ENCODE measurements at regions not wholly inside any gene's neighbourhood (a gene's known extent, or its start where the extent isn't known, plus 50 kb on each side); places are given as distances from the start of the nearest gene placed in this dataset.

DNA sequence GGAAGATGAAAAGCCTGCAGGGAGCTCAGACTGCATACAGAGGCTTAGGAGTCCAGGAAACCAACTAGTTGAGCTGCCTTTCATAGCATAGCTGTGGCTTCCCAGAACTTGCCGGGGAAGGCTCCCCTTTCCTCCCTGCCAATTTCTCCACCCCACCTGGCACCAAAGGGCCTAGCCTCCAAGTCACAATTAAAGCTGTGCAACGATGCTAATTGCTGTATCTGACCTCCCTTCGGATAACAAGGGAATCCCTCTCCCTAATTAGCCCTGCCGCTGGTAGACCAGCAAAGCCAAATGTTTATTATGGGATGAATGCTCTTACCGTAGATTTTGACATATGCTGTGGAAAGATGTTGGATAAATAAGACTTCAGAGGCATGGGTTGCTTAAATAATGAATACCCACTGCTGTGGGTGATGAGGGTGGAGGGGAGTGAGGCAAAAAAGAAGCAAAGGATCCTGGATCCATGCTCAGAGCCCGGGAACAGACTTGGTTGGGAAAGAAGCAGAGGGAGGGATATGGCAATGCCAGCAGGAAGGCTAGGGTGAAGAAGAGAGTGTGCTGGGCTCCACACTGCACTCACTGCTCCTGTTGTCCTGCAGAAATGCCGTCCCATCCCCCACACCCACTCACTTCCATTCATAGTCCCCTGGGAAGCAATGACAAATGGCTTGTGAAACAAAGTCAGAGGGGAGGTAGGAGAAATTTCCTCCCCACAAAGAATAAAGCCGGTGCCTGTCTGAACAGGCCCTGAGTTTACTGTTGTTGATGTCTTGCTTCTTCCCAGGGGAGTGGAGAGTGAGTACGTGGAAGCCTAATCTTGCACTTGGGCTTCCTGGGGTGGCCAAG, 608.1 kb upstream of the CADM1 start:
- TF ChIP-seq, protein P1, sequence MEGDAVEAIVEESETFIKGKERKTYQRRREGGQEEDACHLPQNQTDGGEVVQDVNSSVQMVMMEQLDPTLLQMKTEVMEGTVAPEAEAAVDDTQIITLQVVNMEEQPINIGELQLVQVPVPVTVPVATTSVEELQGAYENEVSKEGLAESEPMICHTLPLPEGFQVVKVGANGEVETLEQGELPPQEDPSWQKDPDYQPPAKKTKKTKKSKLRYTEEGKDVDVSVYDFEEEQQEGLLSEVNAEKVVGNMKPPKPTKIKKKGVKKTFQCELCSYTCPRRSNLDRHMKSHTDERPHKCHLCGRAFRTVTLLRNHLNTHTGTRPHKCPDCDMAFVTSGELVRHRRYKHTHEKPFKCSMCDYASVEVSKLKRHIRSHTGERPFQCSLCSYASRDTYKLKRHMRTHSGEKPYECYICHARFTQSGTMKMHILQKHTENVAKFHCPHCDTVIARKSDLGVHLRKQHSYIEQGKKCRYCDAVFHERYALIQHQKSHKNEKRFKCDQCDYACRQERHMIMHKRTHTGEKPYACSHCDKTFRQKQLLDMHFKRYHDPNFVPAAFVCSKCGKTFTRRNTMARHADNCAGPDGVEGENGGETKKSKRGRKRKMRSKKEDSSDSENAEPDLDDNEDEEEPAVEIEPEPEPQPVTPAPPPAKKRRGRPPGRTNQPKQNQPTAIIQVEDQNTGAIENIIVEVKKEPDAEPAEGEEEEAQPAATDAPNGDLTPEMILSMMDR (IDR thresholded peaks at IDR 0.05) = no peak
- no peak for TF ChIP-seq SIN3A (IDR thresholded peaks at IDR 0.05; ENCODE audit: borderline replicate concordance, insufficient read depth, low read depth, low read length)
- no peak for TF ChIP-seq POLR2AphosphoS5 (IDR thresholded peaks at IDR 0.05; ENCODE audit: low read depth, low read length)
- no peak for TF ChIP-seq TCF7L2 (IDR thresholded peaks at IDR 0.05; ENCODE audit: low read depth, low read length)
- TF ChIP-seq, protein P2, sequence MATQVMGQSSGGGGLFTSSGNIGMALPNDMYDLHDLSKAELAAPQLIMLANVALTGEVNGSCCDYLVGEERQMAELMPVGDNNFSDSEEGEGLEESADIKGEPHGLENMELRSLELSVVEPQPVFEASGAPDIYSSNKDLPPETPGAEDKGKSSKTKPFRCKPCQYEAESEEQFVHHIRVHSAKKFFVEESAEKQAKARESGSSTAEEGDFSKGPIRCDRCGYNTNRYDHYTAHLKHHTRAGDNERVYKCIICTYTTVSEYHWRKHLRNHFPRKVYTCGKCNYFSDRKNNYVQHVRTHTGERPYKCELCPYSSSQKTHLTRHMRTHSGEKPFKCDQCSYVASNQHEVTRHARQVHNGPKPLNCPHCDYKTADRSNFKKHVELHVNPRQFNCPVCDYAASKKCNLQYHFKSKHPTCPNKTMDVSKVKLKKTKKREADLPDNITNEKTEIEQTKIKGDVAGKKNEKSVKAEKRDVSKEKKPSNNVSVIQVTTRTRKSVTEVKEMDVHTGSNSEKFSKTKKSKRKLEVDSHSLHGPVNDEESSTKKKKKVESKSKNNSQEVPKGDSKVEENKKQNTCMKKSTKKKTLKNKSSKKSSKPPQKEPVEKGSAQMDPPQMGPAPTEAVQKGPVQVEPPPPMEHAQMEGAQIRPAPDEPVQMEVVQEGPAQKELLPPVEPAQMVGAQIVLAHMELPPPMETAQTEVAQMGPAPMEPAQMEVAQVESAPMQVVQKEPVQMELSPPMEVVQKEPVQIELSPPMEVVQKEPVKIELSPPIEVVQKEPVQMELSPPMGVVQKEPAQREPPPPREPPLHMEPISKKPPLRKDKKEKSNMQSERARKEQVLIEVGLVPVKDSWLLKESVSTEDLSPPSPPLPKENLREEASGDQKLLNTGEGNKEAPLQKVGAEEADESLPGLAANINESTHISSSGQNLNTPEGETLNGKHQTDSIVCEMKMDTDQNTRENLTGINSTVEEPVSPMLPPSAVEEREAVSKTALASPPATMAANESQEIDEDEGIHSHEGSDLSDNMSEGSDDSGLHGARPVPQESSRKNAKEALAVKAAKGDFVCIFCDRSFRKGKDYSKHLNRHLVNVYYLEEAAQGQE (IDR thresholded peaks at IDR 0.05; ENCODE audit: insufficient read depth in 1 of 2, low read depth in 2 of 2, low read length in 1 of 2) = no peak
- DNase-seq (ENCODE audit: low read depth, low spot score) (no peak), ATAC-seq (no peak)
- H3K4me3 ChIP-seq (ENCODE audit: low read depth in 2 of 2, low read length in 2 of 2) = no peak overlapping the region
- no peaks in the 10 kb centered on the region for H3K36me3 ChIP-seq (ENCODE audit: control insufficient read depth, insufficient read depth, low read length)
- CTCF ChIA-PET = no interaction called here
- H3K4me1 ChIP-seq (ENCODE audit: control insufficient read depth, insufficient read depth, low read length) = no peaks in the 10 kb centered on the region
- no peak overlapping the region for H3K27ac ChIP-seq (ENCODE audit: low read length)
- peaks cover 2% of the 10 kb centered on the region; the same call in 1 of the 2 replicates for H3K27me3 ChIP-seq (ENCODE audit: control insufficient read depth, insufficient read depth, low read length)
- intact Hi-C loops (cut with micrococcal nuclease; ENCODE audit: unreplicated experiment) = no loop called here
- POLR2A ChIA-PET = no interaction called here
- no TSS peak for BruUV-seq (replicated peaks)
- in situ Hi-C loops (cut with HindIII; ENCODE audit: low pct_unique_long_range_greater_than_20kb, low sequenced_read_pairs) = no loop called here
- no peaks in the 10 kb centered on the region; the same call in 1 of the 2 replicates for H3K9me3 ChIP-seq (ENCODE audit: control insufficient read depth, insufficient read depth, low read depth, low read length)

DNA sequence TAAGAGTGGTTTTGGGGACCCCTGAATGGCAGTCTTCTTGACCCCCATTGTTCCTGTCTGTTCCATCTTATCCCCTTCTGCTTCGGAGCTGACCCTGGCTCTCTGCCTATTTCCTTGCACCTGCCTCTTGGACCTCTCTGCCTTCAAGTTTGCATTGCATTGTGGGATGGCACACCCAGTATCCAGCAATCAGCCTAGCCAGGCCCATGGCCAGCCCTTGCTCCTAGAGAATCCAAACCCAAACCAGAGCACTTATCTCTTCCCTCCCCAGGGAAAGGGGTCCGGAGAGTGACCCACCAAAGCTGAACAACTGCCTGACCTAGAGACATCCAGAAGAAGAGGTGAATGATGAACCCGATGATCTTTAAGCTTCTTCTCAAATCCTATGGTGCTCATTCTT, 607.3 kb upstream of the CADM1 start:
- H3K36me3 ChIP-seq (ENCODE audit: control insufficient read depth, insufficient read depth, low read length) = no peaks in the 10 kb centered on the region
- no peak for TF ChIP-seq POLR2AphosphoS5 (IDR thresholded peaks at IDR 0.05; ENCODE audit: low read depth, low read length)
- TF ChIP-seq SIN3A (IDR thresholded peaks at IDR 0.05; ENCODE audit: borderline replicate concordance, insufficient read depth, low read depth, low read length) = no peak
- TF ChIP-seq, protein P1 (IDR thresholded peaks at IDR 0.05) = no peak
- TF ChIP-seq, protein P2 (IDR thresholded peaks at IDR 0.05; ENCODE audit: insufficient read depth in 1 of 2, low read depth in 2 of 2, low read length in 1 of 2) = no peak
- TF ChIP-seq TCF7L2 (IDR thresholded peaks at IDR 0.05; ENCODE audit: low read depth, low read length) = no peak
- ChIA-PET POLR2A (no interaction called here), CTCF (no interaction called here)
- DNase-seq (ENCODE audit: low read depth, low spot score) (no peak), ATAC-seq (no peak)
- H3K27ac ChIP-seq (ENCODE audit: low read length) = no peak overlapping the region
- H3K9me3 ChIP-seq (ENCODE audit: control insufficient read depth, insufficient read depth, low read depth, low read length) = no peaks in the 10 kb centered on the region; the same call in 1 of the 2 replicates
- in situ Hi-C loops (cut with HindIII; ENCODE audit: low pct_unique_long_range_greater_than_20kb, low sequenced_read_pairs) = no loop called here
- no TSS peak for BruUV-seq (replicated peaks)
- intact Hi-C loops (cut with micrococcal nuclease; ENCODE audit: unreplicated experiment) = no loop called here
- H3K4me3 ChIP-seq (ENCODE audit: low read depth in 2 of 2, low read length in 2 of 2) = no peak overlapping the region
- no peaks in the 10 kb centered on the region; the same call in 1 of the 2 replicates for H3K27me3 ChIP-seq (ENCODE audit: control insufficient read depth, insufficient read depth, low read length)
- no peaks in the 10 kb centered on the region for H3K4me1 ChIP-seq (ENCODE audit: control insufficient read depth, insufficient read depth, low read length)
